DOHH2 (cell line): ENCODE measurements at regions not wholly inside any gene's neighbourhood (a gene's known extent, or its start where the extent isn't known, plus 50 kb on each side); places are given as distances from the start of the nearest gene placed in this dataset.

Experiments
- EZH2phosphoT487 ChIP-seq: fragments of 200-600 bp; sonication (generic); IDR thresholded peaks from 2 replicates; pipeline ENCODE4 v1.6.1; 2017; ENCODE audit warnings: borderline replicate concordance, mild to moderate bottlenecking, antibody characterized with exemption, low read length, moderate library complexity, mixed read lengths
- TF ChIP-seq, protein P1 (sequence below): fragments of 200-600 bp; sonication (generic); IDR thresholded peaks from one replicate; pipeline ENCODE4 v1.5.1; 2014; ENCODE audit warnings: antibody characterized with exemption, mild to moderate bottlenecking, low read depth, low read length; ENCODE audit not compliant: poor library complexity, severe bottlenecking

DNA sequence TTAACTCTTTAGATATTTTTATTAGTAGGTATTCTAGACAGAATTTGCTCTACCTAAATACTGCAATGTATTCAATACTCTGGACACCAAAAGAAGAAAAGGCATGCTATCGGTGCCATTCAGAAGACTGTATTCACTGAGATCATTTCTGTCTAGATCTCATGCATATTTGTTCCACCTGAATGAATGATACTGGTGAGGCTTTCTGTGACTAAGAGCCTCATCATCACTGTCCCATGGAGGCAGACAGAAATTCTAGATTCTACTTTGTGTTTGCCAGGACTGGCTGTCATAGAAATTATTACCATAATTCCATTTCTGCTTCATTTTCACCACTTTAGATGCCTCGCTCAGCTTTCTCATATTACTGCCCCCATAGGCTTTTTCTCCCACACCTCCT lies 340.7 kb downstream of the MBD2 start:
- TF ChIP-seq, protein P1, sequence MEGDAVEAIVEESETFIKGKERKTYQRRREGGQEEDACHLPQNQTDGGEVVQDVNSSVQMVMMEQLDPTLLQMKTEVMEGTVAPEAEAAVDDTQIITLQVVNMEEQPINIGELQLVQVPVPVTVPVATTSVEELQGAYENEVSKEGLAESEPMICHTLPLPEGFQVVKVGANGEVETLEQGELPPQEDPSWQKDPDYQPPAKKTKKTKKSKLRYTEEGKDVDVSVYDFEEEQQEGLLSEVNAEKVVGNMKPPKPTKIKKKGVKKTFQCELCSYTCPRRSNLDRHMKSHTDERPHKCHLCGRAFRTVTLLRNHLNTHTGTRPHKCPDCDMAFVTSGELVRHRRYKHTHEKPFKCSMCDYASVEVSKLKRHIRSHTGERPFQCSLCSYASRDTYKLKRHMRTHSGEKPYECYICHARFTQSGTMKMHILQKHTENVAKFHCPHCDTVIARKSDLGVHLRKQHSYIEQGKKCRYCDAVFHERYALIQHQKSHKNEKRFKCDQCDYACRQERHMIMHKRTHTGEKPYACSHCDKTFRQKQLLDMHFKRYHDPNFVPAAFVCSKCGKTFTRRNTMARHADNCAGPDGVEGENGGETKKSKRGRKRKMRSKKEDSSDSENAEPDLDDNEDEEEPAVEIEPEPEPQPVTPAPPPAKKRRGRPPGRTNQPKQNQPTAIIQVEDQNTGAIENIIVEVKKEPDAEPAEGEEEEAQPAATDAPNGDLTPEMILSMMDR = no peak
- no peak for TF ChIP-seq EZH2phosphoT487
